Activated B cell treated with CpG ODN at 0.5 μM for 24 hours (primary cell): ENCODE measurements at regions not wholly inside any gene's neighbourhood (a gene's known extent, or its start where the extent isn't known, plus 50 kb on each side); places are given as distances from the start of the nearest gene placed in this dataset.
"Not testable (repeated sequence)": the region's sequence is repeated elsewhere in the genome, so short reads cannot be mapped to it uniquely, and the experiment has no call there.

Source experiments
- ATAC-seq: fragments of 200-7000 bp; cut with Tn5 transposase; one replicate; pipeline ENCODE4 v1.10.0; 2021; ENCODE audit warnings: low read depth, mild to moderate bottlenecking, moderate library complexity
- CTCF ChIA-PET: fragments of 350-600 bp; sonication (Branson Sonifier 250); formaldehyde crosslinking; loops from one replicate; lab custom pipeline; 2021; ENCODE audit warnings: antibody characterized with exemption; lab: Charles Lee
- POLR2A ChIA-PET: fragments of 350-600 bp; sonication (Branson Sonifier 250); formaldehyde crosslinking; loops from one replicate; lab custom pipeline; 2021; ENCODE audit warnings: antibody characterized with exemption; lab: Charles Lee
- DNase-seq: peaks from one replicate; pipeline ENCODE4 v3.0.0; 2022
- H3K27ac Mint-ChIP-seq: one replicate; pipeline ENCODE4 v1.8.0; 2020; ENCODE audit warnings: mixed read lengths
- H3K27me3 Mint-ChIP-seq: one replicate; pipeline ENCODE4 v1.8.0; 2021; ENCODE audit warnings: mixed read lengths
- H3K36me3 Mint-ChIP-seq: one replicate; pipeline ENCODE4 v1.8.0; 2021; ENCODE audit warnings: low read depth, mixed read lengths
- H3K4me1 Mint-ChIP-seq: one replicate; pipeline ENCODE4 v1.8.0; 2021; ENCODE audit warnings: mixed read lengths
- H3K4me3 Mint-ChIP-seq: one replicate; pipeline ENCODE4 v1.8.0; 2020; ENCODE audit warnings: mild to moderate bottlenecking, mixed read lengths
- H3K9me3 Mint-ChIP-seq: one replicate; pipeline ENCODE4 v1.8.0; 2020; ENCODE audit warnings: mixed read lengths
- intact Hi-C: fragments of 100-400 bp; cut with micrococcal nuclease; formaldehyde crosslinking; loops from one replicate; pipeline ENCODE4 v1.15.1; 2024
- TF ChIP-seq, protein P1 (sequence below): fragments of 200-600 bp; IDR thresholded peaks from one replicate; pipeline ENCODE4 v1.8.0; 2022; ENCODE audit warnings: antibody characterized with exemption, mild to moderate bottlenecking

- H3K4me3 Mint-ChIP-seq, result no peak overlapping the region
- POLR2A ChIA-PET, result no interaction called here
- no peaks in the 10 kb centered on the region for H3K27me3 Mint-ChIP-seq
- no peaks in the 10 kb centered on the region for H3K9me3 Mint-ChIP-seq
- DNase-seq (no peak), ATAC-seq (no peak)
- H3K4me1 Mint-ChIP-seq, result no peaks in the 10 kb centered on the region
- CTCF ChIA-PET, result no interaction called here
- intact Hi-C loops, result no loop called here
- no peak overlapping the region for H3K27ac Mint-ChIP-seq
- TF ChIP-seq, protein P1, sequence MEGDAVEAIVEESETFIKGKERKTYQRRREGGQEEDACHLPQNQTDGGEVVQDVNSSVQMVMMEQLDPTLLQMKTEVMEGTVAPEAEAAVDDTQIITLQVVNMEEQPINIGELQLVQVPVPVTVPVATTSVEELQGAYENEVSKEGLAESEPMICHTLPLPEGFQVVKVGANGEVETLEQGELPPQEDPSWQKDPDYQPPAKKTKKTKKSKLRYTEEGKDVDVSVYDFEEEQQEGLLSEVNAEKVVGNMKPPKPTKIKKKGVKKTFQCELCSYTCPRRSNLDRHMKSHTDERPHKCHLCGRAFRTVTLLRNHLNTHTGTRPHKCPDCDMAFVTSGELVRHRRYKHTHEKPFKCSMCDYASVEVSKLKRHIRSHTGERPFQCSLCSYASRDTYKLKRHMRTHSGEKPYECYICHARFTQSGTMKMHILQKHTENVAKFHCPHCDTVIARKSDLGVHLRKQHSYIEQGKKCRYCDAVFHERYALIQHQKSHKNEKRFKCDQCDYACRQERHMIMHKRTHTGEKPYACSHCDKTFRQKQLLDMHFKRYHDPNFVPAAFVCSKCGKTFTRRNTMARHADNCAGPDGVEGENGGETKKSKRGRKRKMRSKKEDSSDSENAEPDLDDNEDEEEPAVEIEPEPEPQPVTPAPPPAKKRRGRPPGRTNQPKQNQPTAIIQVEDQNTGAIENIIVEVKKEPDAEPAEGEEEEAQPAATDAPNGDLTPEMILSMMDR, result no peak
- no peaks in the 10 kb centered on the region for H3K36me3 Mint-ChIP-seq
These were observed 103.0 kb downstream of the UFM1 start for GRCh38 chr13:38452656-38453055.

GRCh38 chr13:38462605-38463004 lies 113.0 kb downstream of the UFM1 start:
- Mint-ChIP-seq H3K4me3 (no peak overlapping the region), H3K9me3 (peaks cover 6% of the 10 kb centered on the region), H3K27ac (no peak overlapping the region), H3K36me3 (no peaks in the 10 kb centered on the region), H3K27me3 (no peaks in the 10 kb centered on the region), H3K4me1 (no peaks in the 10 kb centered on the region)
- ATAC-seq, result no peak
- ChIA-PET CTCF (no interaction called here), POLR2A (no interaction called here)
- TF ChIP-seq, protein P1, result no peak
- no peak for DNase-seq
- intact Hi-C loops, result no loop called here

DNA sequence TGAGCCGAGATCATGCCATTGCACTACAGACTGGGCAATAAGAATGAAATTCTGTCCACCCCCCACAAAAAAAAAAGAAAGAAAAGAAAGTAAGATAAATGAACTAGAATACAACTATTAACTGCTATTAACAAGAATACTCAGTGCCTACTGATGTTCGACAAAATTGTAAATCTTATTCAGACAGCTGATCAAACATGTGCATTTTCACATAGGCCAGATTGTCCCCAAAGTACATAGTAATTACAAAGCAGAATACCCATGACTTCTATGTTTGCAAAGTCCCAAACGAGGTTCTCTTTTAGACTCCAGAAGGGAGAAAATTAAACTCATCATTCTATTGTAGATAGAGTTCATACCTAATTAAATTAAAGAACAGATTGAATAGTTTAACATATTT lies 113.4 kb downstream of the UFM1 start:
- H3K27me3 Mint-ChIP-seq, result no peaks in the 10 kb centered on the region
- ATAC-seq (no peak), DNase-seq (no peak)
- H3K9me3 Mint-ChIP-seq, result peaks cover 6% of the 10 kb centered on the region
- POLR2A ChIA-PET, result no interaction called here
- no peaks in the 10 kb centered on the region for H3K36me3 Mint-ChIP-seq
- intact Hi-C loops, result no loop called here
- CTCF ChIA-PET, result no interaction called here
- TF ChIP-seq, protein P1, result no peak
- H3K4me1 Mint-ChIP-seq, result no peaks in the 10 kb centered on the region
- H3K27ac Mint-ChIP-seq, result no peak overlapping the region
- no peak overlapping the region for H3K4me3 Mint-ChIP-seq

GRCh38 chr13:38472411-38472810 lies 122.8 kb downstream of the UFM1 start:
- H3K4me1 Mint-ChIP-seq, H3K36me3 Mint-ChIP-seq, POLR2A ChIA-PET, H3K27ac Mint-ChIP-seq, H3K4me3 Mint-ChIP-seq, H3K27me3 Mint-ChIP-seq, intact Hi-C loops, DNase-seq, ATAC-seq, H3K9me3 Mint-ChIP-seq, CTCF ChIA-PET: not testable (repeated sequence)

DNA sequence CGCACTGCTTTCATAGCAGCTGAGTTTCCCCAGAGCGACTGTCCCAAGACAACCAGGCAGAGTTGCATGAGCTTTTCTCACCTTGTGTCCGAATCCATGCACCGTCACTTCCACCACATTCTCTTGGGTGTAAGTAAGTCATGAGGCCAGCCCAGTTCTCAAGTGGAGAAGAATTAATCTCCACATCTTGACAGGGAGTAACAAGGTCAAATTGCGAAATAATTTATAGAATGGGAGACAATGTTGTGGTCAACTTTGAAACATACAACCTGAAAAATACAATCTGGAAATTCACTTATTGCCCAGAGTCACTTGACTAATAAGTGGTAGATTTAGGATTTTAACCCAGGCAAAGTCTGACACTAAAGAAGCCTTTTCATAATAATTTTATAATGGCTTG lies 123.7 kb downstream of the UFM1 start:
- POLR2A ChIA-PET, result no interaction called here
- no peak for ATAC-seq

GRCh38 chr13:38477676-38478075 lies 128.0 kb downstream of the UFM1 start:
- TF ChIP-seq, protein P1, result no peak
- H3K4me3 Mint-ChIP-seq, result no peak overlapping the region
- CTCF ChIA-PET, result no interaction called here
- H3K27ac Mint-ChIP-seq, result no peak overlapping the region
- H3K4me1 Mint-ChIP-seq, result no peaks in the 10 kb centered on the region
- intact Hi-C loops, result no loop called here
- POLR2A ChIA-PET, result no interaction called here
- no peaks in the 10 kb centered on the region for H3K27me3 Mint-ChIP-seq
- no peak for DNase-seq
- ATAC-seq, result no peak
- no peaks in the 10 kb centered on the region for H3K9me3 Mint-ChIP-seq
- H3K36me3 Mint-ChIP-seq, result no peaks in the 10 kb centered on the region

More for the DNA sequence above, 123.7 kb downstream of the UFM1 start:
- CTCF ChIA-PET, result no interaction called here
- TF ChIP-seq, protein P1, result no peak
- H3K27me3 Mint-ChIP-seq, result no peaks in the 10 kb centered on the region
- H3K4me1 Mint-ChIP-seq, result no peaks in the 10 kb centered on the region
- no peak overlapping the region for H3K27ac Mint-ChIP-seq
- no peaks in the 10 kb centered on the region for H3K9me3 Mint-ChIP-seq
- no peaks in the 10 kb centered on the region for H3K36me3 Mint-ChIP-seq
- intact Hi-C loops, result no loop called here
- no peak for DNase-seq
- H3K4me3 Mint-ChIP-seq, result no peak overlapping the region
